Activated naive CD4-positive, alpha-beta T cell treated with anti-CD3 and anti-CD28 coated beads for 36 hours (primary cell): ENCODE measurements at regions not wholly inside any gene's neighbourhood (a gene's known extent, or its start where the extent isn't known, plus 50 kb on each side); places are given as distances from the start of the nearest gene placed in this dataset.
"Not testable (repeated sequence)": the region's sequence is repeated elsewhere in the genome, so short reads cannot be mapped to it uniquely, and the experiment has no call there.

ENCODE experiments used
- CTCF ChIA-PET: fragments of 350-600 bp; sonication (Branson Sonifier 250); formaldehyde crosslinking; loops from one replicate; lab custom pipeline; 2021; ENCODE audit warnings: antibody characterized with exemption; lab: Charles Lee
- DNase-seq: peaks from one replicate; pipeline ENCODE4 v3.0.0-alpha.2; 2020
- H3K27ac Mint-ChIP-seq: one replicate; pipeline ENCODE4 v1.8.0; 2021; ENCODE audit warnings: mild to moderate bottlenecking, mixed read lengths
- H3K27me3 Mint-ChIP-seq: one replicate; pipeline ENCODE4 v1.8.0; 2021; ENCODE audit warnings: low read depth, mixed read lengths
- H3K36me3 Mint-ChIP-seq: one replicate; pipeline ENCODE4 v1.8.0; 2021; ENCODE audit warnings: low read depth, mixed read lengths
- H3K4me1 Mint-ChIP-seq: one replicate; pipeline ENCODE4 v1.8.0; 2021; ENCODE audit warnings: low read depth, mixed read lengths
- H3K4me3 Mint-ChIP-seq: one replicate; pipeline ENCODE4 v1.8.0; 2021; ENCODE audit warnings: mild to moderate bottlenecking, moderate library complexity, mixed read lengths
- H3K9me3 Mint-ChIP-seq: one replicate; pipeline ENCODE4 v1.8.0; 2021; ENCODE audit warnings: mixed read lengths
- intact Hi-C: fragments of 100-400 bp; cut with micrococcal nuclease; formaldehyde crosslinking; loops from one replicate; pipeline ENCODE4 v1.15.1; 2023

- intact Hi-C loops: loop anchor here (10.0 kb wide), 1 partner anchor 434 kb away; no protein-coding TSS in a partner anchor
- Mint-ChIP-seq H3K9me3 (peaks cover 8% of the 10 kb centered on the region), H3K4me3 (no peak overlapping the region), H3K27me3 (no peaks in the 10 kb centered on the region), H3K36me3 (no peaks in the 10 kb centered on the region), H3K4me1 (no peaks in the 10 kb centered on the region), H3K27ac (no peak overlapping the region)
- no peak for DNase-seq
- CTCF ChIA-PET: no interaction called here
Measured at GRCh38 chr3:23720885-23721284, 84.9 kb upstream of the UBE2E1 start.

DNA sequence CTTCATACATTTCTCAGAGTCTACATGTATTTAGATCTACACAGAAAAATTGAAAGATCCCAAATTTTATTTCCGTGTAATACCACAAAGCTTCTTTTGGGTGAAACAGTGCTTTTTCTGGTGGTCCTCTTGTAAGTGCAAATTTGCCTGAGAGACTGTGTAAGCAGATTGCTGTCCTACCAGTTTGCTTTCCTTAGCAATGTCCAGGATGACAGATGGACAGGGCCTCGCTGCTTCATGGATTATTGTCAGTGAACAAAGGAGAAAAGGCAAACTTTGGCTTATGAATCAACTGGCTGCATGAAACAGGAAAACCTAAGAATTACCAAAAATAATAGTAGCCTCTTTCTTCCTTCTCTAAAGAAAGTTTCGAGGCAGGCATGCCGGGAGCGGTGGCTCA lies 82.6 kb upstream of the UBE2E1 start:
- CTCF ChIA-PET: no interaction called here
- no peak for DNase-seq
- intact Hi-C loops: loop anchor here (10.0 kb wide), 1 partner anchor 432 kb away; no protein-coding TSS in a partner anchor
- Mint-ChIP-seq H3K9me3 (peaks cover 3% of the 10 kb centered on the region), H3K36me3 (no peaks in the 10 kb centered on the region), H3K4me1 (peaks cover 9% of the 10 kb centered on the region), H3K27ac (no peak overlapping the region), H3K4me3 (no peak overlapping the region), H3K27me3 (no peaks in the 10 kb centered on the region)

DNA sequence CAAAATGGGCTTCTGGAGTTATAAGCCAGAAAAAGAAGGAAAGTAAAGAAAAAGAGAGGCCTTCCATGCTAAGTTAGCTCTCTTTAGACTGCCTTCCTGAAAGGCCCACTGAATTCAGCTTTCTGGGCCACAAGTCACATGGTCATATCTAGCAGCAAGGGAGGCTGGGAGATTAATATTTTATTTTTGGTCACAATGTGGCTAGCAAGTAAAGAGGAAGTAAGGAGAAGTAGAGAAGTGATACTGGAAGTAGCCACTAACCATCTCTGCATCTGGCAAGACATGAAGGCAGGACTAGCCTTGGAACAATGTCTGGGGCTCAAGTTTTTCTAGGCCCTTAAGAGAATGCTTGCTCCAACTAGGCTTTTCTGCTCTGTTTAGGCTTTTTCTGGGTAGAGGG lies 81.8 kb upstream of the UBE2E1 start:
- intact Hi-C loops: loop anchor here (10.0 kb wide), 1 partner anchor 431 kb away; no protein-coding TSS in a partner anchor
- H3K27me3 Mint-ChIP-seq: no peaks in the 10 kb centered on the region
- no peaks in the 10 kb centered on the region for H3K36me3 Mint-ChIP-seq
- DNase-seq: no peak
- H3K4me3 Mint-ChIP-seq: no peak overlapping the region
- CTCF ChIA-PET: no interaction called here
- peaks cover 9% of the 10 kb centered on the region for H3K4me1 Mint-ChIP-seq
- H3K9me3 Mint-ChIP-seq: peaks cover 3% of the 10 kb centered on the region
- no peak overlapping the region for H3K27ac Mint-ChIP-seq

DNA sequence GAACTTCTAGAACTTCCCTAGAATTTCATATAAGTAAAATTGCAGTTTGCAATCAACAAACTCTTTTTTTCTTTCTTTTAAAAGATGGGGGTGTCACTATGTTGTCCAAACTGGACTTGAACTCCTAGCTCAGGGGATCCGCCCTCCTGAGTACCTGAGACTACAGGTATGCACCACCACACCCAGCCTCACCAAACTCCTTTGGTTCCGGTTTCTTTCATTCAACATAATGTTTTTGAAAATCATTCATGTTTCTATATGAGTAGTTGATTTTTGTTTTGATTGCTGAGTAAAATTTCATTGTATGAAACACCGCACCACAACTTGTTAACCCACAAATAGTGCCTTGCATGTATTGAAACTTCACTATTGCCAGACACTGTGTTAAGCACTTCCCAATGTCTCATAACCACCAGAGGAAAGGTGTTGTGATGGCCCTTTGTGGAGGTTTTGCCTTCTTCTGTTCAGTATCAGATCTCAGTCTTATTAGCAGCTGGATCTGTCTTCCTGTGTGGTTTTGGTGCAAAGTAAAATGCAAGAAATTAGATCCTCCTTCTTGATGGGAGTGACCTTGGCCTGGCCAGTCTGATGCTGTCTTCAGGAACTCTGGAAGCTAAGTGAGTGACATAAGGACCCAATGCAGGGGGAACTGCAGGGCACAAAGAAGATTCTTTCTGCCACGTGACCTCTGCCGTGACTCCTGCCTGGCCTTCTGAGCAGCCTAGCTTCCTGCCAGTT lies 78.8 kb upstream of the UBE2E1 start:
- H3K27ac Mint-ChIP-seq: no peak overlapping the region
- H3K27me3 Mint-ChIP-seq: no peaks in the 10 kb centered on the region
- H3K4me1 Mint-ChIP-seq: peaks cover 9% of the 10 kb centered on the region
- peak; percentile 20 for DNase-seq
- H3K36me3 Mint-ChIP-seq: no peaks in the 10 kb centered on the region
- intact Hi-C loops: loop anchor here (1.0 to 10.0 kb wide), 4 partner anchors 14 to 428 kb away; no protein-coding TSS in a partner anchor
- CTCF ChIA-PET: no interaction called here
- H3K4me3 Mint-ChIP-seq: no peak overlapping the region
- H3K9me3 Mint-ChIP-seq: peaks cover 3% of the 10 kb centered on the region

DNA sequence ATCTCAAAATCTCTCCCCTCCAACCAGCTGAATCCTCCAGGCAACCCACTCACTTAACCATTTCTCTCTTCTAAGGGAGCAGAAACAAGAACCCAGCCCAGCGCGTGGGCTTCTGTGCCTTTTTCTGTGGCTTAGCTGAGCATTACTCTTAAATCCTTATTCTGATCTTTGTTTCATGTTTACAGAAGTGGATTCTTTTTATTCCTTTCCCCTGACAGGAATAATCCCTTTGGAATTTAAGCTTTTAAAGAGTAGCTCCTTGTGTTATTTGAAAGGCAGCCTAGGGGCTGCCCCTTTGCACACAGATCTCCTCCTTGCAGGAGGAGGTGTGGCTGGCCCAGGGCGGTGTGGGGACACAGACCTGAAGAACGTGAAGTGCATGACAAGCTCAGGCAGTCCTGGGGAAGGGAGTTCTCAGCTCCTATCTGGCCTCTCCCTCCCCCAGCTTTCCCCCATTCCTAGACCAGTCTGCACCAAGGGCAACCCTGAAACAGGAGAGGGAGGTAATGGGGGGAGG lies 77.1 kb upstream of the UBE2E1 start:
- intact Hi-C loops: loop anchor here (10.0 kb wide), 1 partner anchor 426 kb away; no protein-coding TSS in a partner anchor
- no peaks in the 10 kb centered on the region for H3K27me3 Mint-ChIP-seq
- H3K4me1 Mint-ChIP-seq: peaks cover 9% of the 10 kb centered on the region
- H3K27ac Mint-ChIP-seq: no peak overlapping the region
- DNase-seq: no peak
- CTCF ChIA-PET: no interaction called here
- H3K9me3 Mint-ChIP-seq: peaks cover 3% of the 10 kb centered on the region
- no peaks in the 10 kb centered on the region for H3K36me3 Mint-ChIP-seq
- H3K4me3 Mint-ChIP-seq: no peak overlapping the region

DNA sequence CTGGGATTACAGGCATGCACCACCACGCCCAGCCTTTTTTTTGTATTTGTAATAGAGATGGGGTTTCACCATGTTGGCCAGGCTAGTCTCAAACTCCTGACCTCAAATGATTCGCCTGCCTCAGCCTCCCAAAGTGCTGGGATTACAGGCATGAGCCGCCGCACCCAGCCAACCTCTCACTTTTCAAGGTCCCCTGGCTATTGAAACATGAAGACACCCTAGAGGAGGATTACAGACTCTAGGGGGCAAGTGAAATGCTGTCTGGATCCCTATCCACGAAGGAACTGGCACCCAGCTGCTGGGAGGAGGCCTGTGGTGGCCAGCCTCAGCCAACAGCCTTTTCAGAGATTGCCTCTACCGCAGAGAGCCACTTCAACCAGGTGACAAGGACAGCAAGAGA lies 76.4 kb upstream of the UBE2E1 start:
- H3K4me1 Mint-ChIP-seq, CTCF ChIA-PET, H3K9me3 Mint-ChIP-seq, H3K36me3 Mint-ChIP-seq, DNase-seq, H3K27ac Mint-ChIP-seq, H3K4me3 Mint-ChIP-seq, H3K27me3 Mint-ChIP-seq: not testable (repeated sequence)
- intact Hi-C loops: loop anchor here (10.0 kb wide), 1 partner anchor 425 kb away; no protein-coding TSS in a partner anchor

DNA sequence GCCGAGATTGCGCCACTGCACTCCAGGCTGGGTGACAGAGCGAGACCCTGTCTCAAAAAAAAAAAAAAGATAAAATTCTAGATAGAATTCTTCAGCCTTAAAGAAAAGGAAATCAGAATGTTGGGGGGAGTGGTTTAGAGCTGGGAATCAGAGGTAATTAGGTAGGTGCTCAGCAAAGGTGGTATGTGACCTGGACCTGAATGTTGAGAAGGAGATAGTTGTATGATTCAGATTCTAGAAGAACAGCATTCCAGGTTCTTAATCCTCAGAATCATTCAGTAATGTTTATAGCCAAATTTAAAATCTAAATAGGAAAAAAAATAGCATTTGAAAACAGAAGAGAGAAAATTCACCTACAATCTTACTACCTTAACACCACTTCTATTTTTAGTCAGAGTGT lies 71.3 kb upstream of the UBE2E1 start:
- DNase-seq: no peak
- Mint-ChIP-seq H3K9me3 (no peaks in the 10 kb centered on the region), H3K27me3 (peaks cover 6% of the 10 kb centered on the region), H3K36me3 (no peaks in the 10 kb centered on the region), H3K4me1 (no peaks in the 10 kb centered on the region), H3K4me3 (no peak overlapping the region), H3K27ac (no peak overlapping the region)
- CTCF ChIA-PET: no interaction called here
- intact Hi-C loops: no loop called here

DNA sequence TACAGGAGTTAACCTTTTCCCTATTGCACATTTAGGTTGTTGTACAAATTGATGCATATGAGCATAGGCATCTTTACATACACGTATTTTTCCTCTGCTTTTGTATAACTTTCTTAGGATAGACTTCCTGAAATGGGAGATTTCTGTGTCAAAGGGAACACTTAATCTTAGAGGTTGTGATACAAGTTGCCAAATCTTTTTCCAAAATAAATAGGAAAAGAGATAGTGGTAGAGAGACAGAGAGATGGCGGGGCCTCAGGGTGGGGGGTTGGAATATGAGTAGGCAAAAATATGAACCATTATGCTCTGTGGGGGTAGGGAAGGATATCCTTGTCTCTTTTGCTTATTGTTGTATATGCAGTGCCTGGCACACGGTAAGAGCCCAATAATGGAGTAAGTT lies 70.7 kb upstream of the UBE2E1 start:
- Mint-ChIP-seq H3K27ac (no peak overlapping the region), H3K36me3 (no peaks in the 10 kb centered on the region), H3K4me3 (no peak overlapping the region), H3K4me1 (no peaks in the 10 kb centered on the region), H3K27me3 (peaks cover 6% of the 10 kb centered on the region), H3K9me3 (no peaks in the 10 kb centered on the region)
- CTCF ChIA-PET: no interaction called here
- intact Hi-C loops: no loop called here
- no peak for DNase-seq

DNA sequence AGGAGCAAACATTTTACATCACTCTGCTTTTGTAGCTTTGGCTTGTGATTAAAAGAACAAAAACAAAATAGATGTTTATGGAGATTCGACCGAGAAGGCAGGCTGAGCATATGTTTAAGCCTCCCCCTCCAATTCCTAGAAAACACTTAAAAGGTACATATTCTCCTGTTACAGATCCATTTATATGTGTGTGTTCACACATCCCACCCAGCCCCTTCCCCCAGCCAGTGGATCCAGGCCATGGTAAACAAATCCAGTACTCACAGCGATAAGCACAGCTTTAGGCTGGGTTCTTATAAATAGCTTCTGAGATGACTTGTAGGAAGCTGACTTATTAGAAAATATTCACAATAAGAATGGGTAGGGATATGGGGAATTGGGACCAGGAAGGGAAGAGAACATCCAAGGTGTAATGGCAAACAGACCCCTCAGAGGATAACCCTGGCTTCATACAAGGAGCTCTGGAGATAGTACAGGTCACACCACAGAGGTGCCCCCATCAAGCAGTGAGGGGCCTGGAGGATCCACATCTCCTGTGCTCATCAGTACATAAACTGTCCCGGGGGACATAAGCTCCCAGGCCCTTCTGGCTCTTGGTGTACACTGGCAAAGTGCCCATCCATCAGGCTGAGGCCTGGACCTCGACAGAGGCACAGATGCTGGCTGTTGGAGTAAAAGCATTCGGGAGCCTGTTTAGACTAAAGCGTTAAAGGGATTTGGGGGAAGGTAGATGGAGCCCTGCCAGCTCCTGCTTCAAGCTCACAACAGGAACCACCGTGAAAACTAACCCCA lies 70.0 kb upstream of the UBE2E1 start:
- no peaks in the 10 kb centered on the region for H3K9me3 Mint-ChIP-seq
- H3K27me3 Mint-ChIP-seq: peaks cover 6% of the 10 kb centered on the region
- peaks cover 4% of the 10 kb centered on the region for H3K4me1 Mint-ChIP-seq
- CTCF ChIA-PET: no interaction called here
- intact Hi-C loops: no loop called here
- no peaks in the 10 kb centered on the region for H3K36me3 Mint-ChIP-seq
- no peak overlapping the region for H3K4me3 Mint-ChIP-seq
- no peak overlapping the region for H3K27ac Mint-ChIP-seq
- DNase-seq: no peak

DNA sequence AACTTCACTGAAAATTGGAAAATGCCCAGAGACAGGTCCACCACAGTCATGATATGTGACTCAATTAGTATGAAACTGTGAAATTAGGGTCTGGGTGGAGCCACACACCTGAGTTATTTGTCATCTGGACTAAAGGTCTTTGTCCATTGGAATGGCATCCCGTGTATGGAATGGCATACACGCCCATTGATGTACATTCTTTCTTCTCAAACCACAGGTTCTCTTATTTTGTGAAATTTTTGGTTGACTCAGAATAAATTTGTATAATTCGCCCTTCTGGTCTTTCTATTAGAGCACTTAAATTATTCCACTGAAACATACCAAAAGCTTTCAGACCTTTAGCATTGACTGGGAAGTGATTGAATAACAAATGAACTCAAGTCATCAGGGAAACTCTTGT lies 66.8 kb upstream of the UBE2E1 start:
- Mint-ChIP-seq H3K9me3 (no peaks in the 10 kb centered on the region), H3K27ac (no peak overlapping the region), H3K4me3 (no peak overlapping the region), H3K27me3 (peaks cover 11% of the 10 kb centered on the region), H3K4me1 (peaks cover 8% of the 10 kb centered on the region), H3K36me3 (no peaks in the 10 kb centered on the region)
- intact Hi-C loops: no loop called here
- CTCF ChIA-PET: no interaction called here
- DNase-seq: no peak

GRCh38 chr3:23739536-23739935 lies 66.2 kb upstream of the UBE2E1 start:
- CTCF ChIA-PET: no interaction called here
- Mint-ChIP-seq H3K9me3 (no peaks in the 10 kb centered on the region), H3K4me1 (peaks cover 8% of the 10 kb centered on the region)

DNA sequence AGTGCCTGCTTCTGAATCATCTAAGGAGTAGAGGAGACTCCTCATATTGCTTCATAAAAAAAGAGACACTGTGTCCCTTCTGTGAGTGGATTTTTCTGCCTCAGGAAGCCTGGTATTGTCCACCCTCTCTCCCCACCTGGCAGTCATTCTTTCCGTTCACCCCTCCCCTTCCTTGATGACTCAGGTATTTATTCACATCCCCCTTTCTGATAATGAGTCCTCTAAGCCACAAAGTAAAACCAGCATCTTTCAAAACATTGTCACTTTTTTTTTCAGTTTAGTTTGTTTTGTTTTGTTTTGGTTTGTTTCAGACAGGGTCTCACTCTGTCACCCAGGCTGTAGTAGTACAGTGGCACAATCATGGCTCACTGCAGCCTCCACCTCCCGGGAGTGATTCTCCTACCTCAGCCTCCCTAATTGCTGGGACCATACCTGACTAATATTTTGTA lies 65.2 kb upstream of the UBE2E1 start:
- Mint-ChIP-seq H3K9me3 (no peaks in the 10 kb centered on the region), H3K27ac (no peak overlapping the region), H3K36me3 (no peaks in the 10 kb centered on the region), H3K27me3 (peaks cover 16% of the 10 kb centered on the region), H3K4me1 (peaks cover 8% of the 10 kb centered on the region), H3K4me3 (no peak overlapping the region)
- intact Hi-C loops: loop anchor here (2.0 to 5.0 kb wide), 2 partner anchors 14 to 72 kb away; no protein-coding TSS in a partner anchor
- CTCF ChIA-PET: interaction anchor here (0.6 kb wide), 1 partner anchor 1812 kb away, joined by 6 read pairs; no protein-coding TSS in a partner anchor
- peak; percentile 77 for DNase-seq

More at GRCh38 chr3:23739536-23739935, 66.2 kb upstream of the UBE2E1 start:
- H3K27ac Mint-ChIP-seq: no peak overlapping the region
- no peaks in the 10 kb centered on the region for H3K36me3 Mint-ChIP-seq
- H3K4me3 Mint-ChIP-seq: no peak overlapping the region
- DNase-seq: no peak
- H3K27me3 Mint-ChIP-seq: peaks cover 12% of the 10 kb centered on the region
- intact Hi-C loops: no loop called here
